SK-N-SH (cell line): ENCODE measurements at regions not wholly inside any gene's neighbourhood (a gene's known extent, or its start where the extent isn't known, plus 50 kb on each side); places are given as distances from the start of the nearest gene placed in this dataset.

Source experiments
- CTCF ChIA-PET: fragments of 300-600, 350-600 bp; formaldehyde crosslinking; extraction: SDS; loops from one replicate; lab custom pipeline; 2021; lab: Yijun Ruan, JAX
- POLR2A ChIA-PET: fragments of 350-600 bp; sonication (Branson Sonifier 250); formaldehyde crosslinking; extraction: SDS; loops from one replicate; lab custom pipeline; 2020; ENCODE audit warnings: antibody characterized with exemption, inconsistent platforms; lab: Yijun Ruan, JAX
- DNase-seq: peaks from one replicate; pipeline ENCODE4 v3.0.0; 2012
- H2AFZ ChIP-seq: fragments of 200-600 bp; sonication (generic); 2 replicates; pipeline ENCODE4 v1.8.1; 2016; ENCODE audit warnings: antibody characterized with exemption, mild to moderate bottlenecking, low read depth
- H3F3A ChIP-seq: fragments of 200-600 bp; sonication (generic); replicated peaks from 2 replicates; pipeline ENCODE3; 2016; ENCODE audit warnings: antibody characterized with exemption, mild to moderate bottlenecking; ENCODE audit not compliant: insufficient read depth
- H3K27ac ChIP-seq, 2 experiments: fragments of 200-500 bp in 1 of 2; fragments of 200-600 bp in 1 of 2; sonication (Bioruptor generic) in 1 of 2; sonication (generic), shearing (Covaris generic) in 1 of 2; 2 replicates each; pipeline versions ENCODE4 v1.5.1 to v1.6.1; 2014 to 2016; ENCODE audit warnings: low read depth in 2 of 2, inconsistent platforms in 1 of 2, low read length in 1 of 2, mild to moderate bottlenecking in 1 of 2, mixed read lengths in 1 of 2
- H3K27me3 ChIP-seq: fragments of 200-600 bp; sonication (generic), shearing (Covaris generic); 2 replicates; pipeline ENCODE4 v1.6.1; 2016; ENCODE audit warnings: mixed run types; ENCODE audit not compliant: insufficient read depth
- H3K36me3 ChIP-seq, 2 experiments: fragments of 200-500 bp in 1 of 2; fragments of 200-600 bp in 1 of 2; sonication (Bioruptor generic) in 1 of 2; sonication (generic) in 1 of 2; replicated peaks in 1 of 2; 2 replicates each; pipeline versions ENCODE3 to v1.5.1; 2014 to 2016; ENCODE audit warnings: low read length in 1 of 2, mild to moderate bottlenecking in 1 of 2; ENCODE audit not compliant: insufficient read depth in 2 of 2, control insufficient read depth in 1 of 2
- H3K4me1 ChIP-seq, 2 experiments: fragments of 200-500 bp in 1 of 2; fragments of 200-600 bp in 1 of 2; sonication (Bioruptor generic) in 1 of 2; sonication (generic), shearing (Covaris generic) in 1 of 2; 2 replicates each; pipeline versions ENCODE4 v1.5.1 to v1.6.1; 2014 to 2016; ENCODE audit warnings: low read depth in 1 of 2, low read length in 1 of 2, mixed run types in 1 of 2; ENCODE audit not compliant: insufficient read depth in 2 of 2, control insufficient read depth in 1 of 2
- H3K4me2 ChIP-seq: fragments of 200-600 bp; sonication (generic), shearing (Covaris generic); 2 replicates; pipeline ENCODE4 v1.6.1; 2017; ENCODE audit warnings: mixed run types
- H3K4me3 ChIP-seq, 2 experiments: fragments of 200-500 bp in 1 of 2; fragments of 200-600 bp in 1 of 2; sonication (Bioruptor generic) in 1 of 2; sonication (generic), shearing (Covaris generic) in 1 of 2; 2 replicates each; pipeline versions ENCODE4 v1.5.1 to v1.8.1; 2014 to 2016; ENCODE audit warnings: low read depth in 2 of 2, inconsistent platforms in 1 of 2, low read length in 1 of 2, mild to moderate bottlenecking in 1 of 2, mixed read lengths in 1 of 2, moderate library complexity in 1 of 2
- H3K79me2 ChIP-seq: fragments of 200-600 bp; sonication (generic); 2 replicates; pipeline ENCODE4 v1.8.1; 2017; ENCODE audit warnings: mild to moderate bottlenecking; ENCODE audit not compliant: insufficient read depth
- H3K9ac ChIP-seq: fragments of 200-600 bp; sonication (generic); 2 replicates; pipeline ENCODE4 v1.6.1; 2017; ENCODE audit warnings: mixed run types
- H3K9me2 ChIP-seq: fragments of 200-600 bp; sonication (generic); 2 replicates; pipeline ENCODE4 v1.6.1; 2017; ENCODE audit warnings: mixed run types
- H3K9me3 ChIP-seq: fragments of 200-600 bp; sonication (generic); 2 replicates; pipeline ENCODE4 v1.6.1; 2017; ENCODE audit warnings: mixed run types, mild to moderate bottlenecking, moderate library complexity
- H4K20me1 ChIP-seq: fragments of 200-600 bp; sonication (generic); 2 replicates; pipeline ENCODE4 v1.6.1; 2017; ENCODE audit warnings: mild to moderate bottlenecking, mixed run types; ENCODE audit not compliant: insufficient read depth
- CTCF ChIP-seq: fragments of 200-600 bp; sonication (generic); IDR thresholded peaks from 2 replicates; pipeline ENCODE4 v1.6.1; 2017; ENCODE audit warnings: antibody characterized with exemption, mild to moderate bottlenecking, moderate library complexity
- ELF1 ChIP-seq: IDR thresholded peaks from 2 replicates; pipeline ENCODE4 v1.4.0; 2012
- EP300 ChIP-seq, 2 experiments: IDR thresholded peaks; 2 replicates each; pipeline versions ENCODE4 v1.4.0 to v1.6.1; 2012; ENCODE audit warnings: borderline replicate concordance in 1 of 2, low read depth in 1 of 2, low read length in 1 of 2
- FOXJ3 ChIP-seq: sonication (generic); formaldehyde crosslinking; IDR thresholded peaks from 2 replicates; pipeline ENCODE4 v1.5.1; 2020; ENCODE audit warnings: mild to moderate bottlenecking, missing genetic modification reagents
- FOXM1 ChIP-seq: IDR thresholded peaks from 2 replicates; pipeline ENCODE4 v1.4.0; 2012; ENCODE audit warnings: low read depth, mild to moderate bottlenecking
- IRF3 ChIP-seq: fragments of 150-350 bp; IDR thresholded peaks from 2 replicates; pipeline ENCODE4 v1.6.1; 2016; ENCODE audit warnings: mild to moderate bottlenecking, low read depth, low read length
- MAX ChIP-seq: IDR thresholded peaks from 2 replicates; pipeline ENCODE4 v1.4.0; 2012; ENCODE audit warnings: low read depth
- MXI1 ChIP-seq: IDR thresholded peaks from 2 replicates; pipeline ENCODE4 v1.6.1; 2012; ENCODE audit warnings: mild to moderate bottlenecking, low read depth, low read length, improper control_type of control experiment
- NFIC ChIP-seq: IDR thresholded peaks from 2 replicates; pipeline ENCODE4 v1.4.0; 2012; ENCODE audit warnings: borderline replicate concordance
- RAD21 ChIP-seq: IDR thresholded peaks from 2 replicates; pipeline ENCODE4 v1.6.1; 2012; ENCODE audit warnings: mild to moderate bottlenecking, low read length
- REST ChIP-seq: IDR thresholded peaks from 2 replicates; pipeline ENCODE4 v1.6.1; 2012; ENCODE audit warnings: mild to moderate bottlenecking, low read depth, low read length, moderate library complexity
- RXRA ChIP-seq: IDR thresholded peaks from 2 replicates; pipeline ENCODE4 v1.4.0; 2012; ENCODE audit warnings: low read depth, mild to moderate bottlenecking, borderline replicate concordance
- SIN3A ChIP-seq: IDR thresholded peaks from 2 replicates; pipeline ENCODE4 v1.6.1; 2012; ENCODE audit warnings: low read depth, mild to moderate bottlenecking, low read length, moderate library complexity, borderline replicate concordance
- SMC3 ChIP-seq: IDR thresholded peaks from 2 replicates; pipeline ENCODE4 v1.6.1; 2012; ENCODE audit warnings: low read depth, low read length, improper control_type of control experiment
- TCF12 ChIP-seq: IDR thresholded peaks from 2 replicates; pipeline ENCODE4 v1.4.0; 2012
- TEAD4 ChIP-seq: IDR thresholded peaks from 2 replicates; pipeline ENCODE4 v1.4.0; 2012; ENCODE audit warnings: mild to moderate bottlenecking, borderline replicate concordance; ENCODE audit not compliant: insufficient read depth
- WGBS: methylation state at CpG from one replicate; pipeline ENCODE4 v1.1.6; 2017; ENCODE audit warnings: low lambda C conversion rate; 5-methylcytosine and 5-hydroxymethylcytosine counted together

DNA sequence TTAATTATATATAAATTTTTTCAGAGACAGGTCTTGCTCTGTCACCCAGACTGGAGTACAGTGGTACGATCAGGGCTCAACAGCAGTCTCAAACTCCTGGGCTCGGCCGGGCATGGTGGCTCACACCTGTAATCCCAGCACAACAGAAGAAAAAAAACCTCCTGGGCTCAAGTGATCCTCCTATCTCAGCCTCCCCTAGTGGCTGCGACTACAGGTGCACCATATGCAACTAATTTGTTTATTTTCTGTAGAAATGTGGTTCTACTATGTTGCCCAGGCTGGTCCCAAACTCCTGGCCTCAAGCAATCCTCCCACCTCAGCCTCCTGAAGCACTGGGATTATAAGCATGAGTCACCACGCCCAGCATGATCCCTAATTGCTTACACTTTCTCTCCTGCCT is 56.1 kb upstream of the SLC35C1 start:
- Histone ChIP-seq H3K4me1 (no peaks in the 10 kb centered on the region; a peak in 1 of 4 replicates), H4K20me1 (no peaks in the 10 kb centered on the region), H2AFZ (no peak overlapping the region), H3K79me2 (no peaks in the 10 kb centered on the region), H3K9me3 (no peaks in the 10 kb centered on the region)
- ChIA-PET POLR2A (no interaction called here), CTCF (interaction anchor here (1.2 to 3.6 kb wide), 2 partner anchors 22 to 23 kb away, joined by 4 to 14 read pairs; no protein-coding TSS in a partner anchor)
- TF ChIP-seq TCF12 (no peak), SMC3 (no peak), TEAD4 (no peak), RXRA (no peak), MXI1 (no peak), IRF3 (no peak), MAX (no peak), FOXM1 (no peak), NFIC (no peak), SIN3A (no peak), FOXJ3 (CRISPR knock-in tag) (no peak)
- TF ChIP-seq, all 33 proteins: peak for 0
- no peak overlapping the region for H3K4me2 ChIP-seq
- WGBS: 44% methylated on average over 5 of the region's 5 CpGs
- H3F3A ChIP-seq: no peaks in the 10 kb centered on the region
- H3K27me3 ChIP-seq: no peaks in the 10 kb centered on the region; the same call in 1 of the 2 replicates
- DNase-seq: no peak
- H3K27ac ChIP-seq: no peak overlapping the region
- no peaks in the 10 kb centered on the region for H3K9me2 ChIP-seq
- no peaks in the 10 kb centered on the region for H3K36me3 ChIP-seq
- H3K4me3 ChIP-seq: no peak overlapping the region
- H3K9ac ChIP-seq: no peak overlapping the region

DNA sequence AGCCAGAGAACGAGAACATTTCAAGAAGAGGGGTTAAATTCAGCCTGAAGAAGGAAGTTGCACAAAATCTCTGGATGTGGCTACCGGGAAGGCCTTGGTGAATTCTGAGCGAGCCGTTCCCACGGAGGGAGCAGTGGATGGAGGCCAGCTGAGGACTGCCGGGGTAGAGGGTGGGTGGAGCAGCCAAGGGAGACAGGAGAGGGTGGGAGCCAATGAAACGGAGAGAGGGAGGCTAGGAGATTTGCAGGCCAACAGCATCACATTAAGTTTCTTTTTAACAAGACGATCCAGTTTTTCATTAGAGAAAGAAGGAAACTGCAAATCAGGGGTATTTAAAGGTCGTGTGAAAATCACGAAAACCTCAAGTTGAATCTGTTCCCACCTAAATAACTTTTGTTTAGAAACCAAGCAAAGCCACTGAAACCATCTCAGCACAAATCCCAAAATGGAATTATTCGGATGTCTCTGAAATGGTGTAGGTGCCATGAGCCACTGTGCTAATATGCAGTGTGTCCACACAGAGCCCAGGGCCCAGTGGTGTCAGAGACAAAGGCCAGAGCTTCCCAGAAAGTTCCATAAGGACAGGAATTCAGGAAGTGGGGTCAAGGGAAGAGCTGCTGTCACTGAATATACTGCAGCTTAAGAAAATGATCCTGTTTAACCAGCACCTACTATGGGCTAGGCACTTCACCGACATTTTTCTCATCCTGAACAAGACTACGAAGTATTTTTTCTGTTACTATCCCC is 59.7 kb upstream of the SLC35C1 start:
- no peak overlapping the region for H3K4me3 ChIP-seq
- H3F3A ChIP-seq: no peaks in the 10 kb centered on the region
- no peaks in the 10 kb centered on the region for H3K36me3 ChIP-seq
- WGBS: 64% methylated on average over 13 of the region's 13 CpGs
- no peaks in the 10 kb centered on the region; a peak in 1 of 4 replicates for H3K4me1 ChIP-seq
- H3K79me2 ChIP-seq: no peaks in the 10 kb centered on the region
- CTCF ChIA-PET: interaction anchor here (0.7 to 3.6 kb wide), 3 partner anchors 11 to 26 kb away, joined by 3 to 14 read pairs (median 3); no protein-coding TSS in a partner anchor
- H3K27ac ChIP-seq: no peak overlapping the region
- H3K27me3 ChIP-seq: no peaks in the 10 kb centered on the region; the same call in 1 of the 2 replicates
- no peaks in the 10 kb centered on the region for H4K20me1 ChIP-seq
- H3K4me2 ChIP-seq: no peak overlapping the region
- H3K9me3 ChIP-seq: no peaks in the 10 kb centered on the region
- no peaks in the 10 kb centered on the region for H3K9me2 ChIP-seq
- no peak overlapping the region for H2AFZ ChIP-seq
- POLR2A ChIA-PET: no interaction called here
- H3K9ac ChIP-seq: no peak overlapping the region
- no peak for DNase-seq
- no peak for TF ChIP-seq REST
- no peak for TF ChIP-seq SMC3
- no peak for TF ChIP-seq IRF3
- no peak for TF ChIP-seq ELF1
- no peak for TF ChIP-seq RAD21
- no peak for TF ChIP-seq CTCF
- no peak for TF ChIP-seq EP300 (IDR thresholded peaks at IDR 0.05; ENCODE audit: borderline replicate concordance in 1 of 2, low read depth in 1 of 2, low read length in 1 of 2)
